Colonic mucosa (tissue), 4 donors: ENCODE measurements at regions not wholly inside any gene's neighbourhood (a gene's known extent, or its start where the extent isn't known, plus 50 kb on each side); places are given as distances from the start of the nearest gene placed in this dataset.
"Not testable (repeated sequence)": the region's sequence is repeated elsewhere in the genome, so short reads cannot be mapped to it uniquely, and the experiment has no call there.

ENCODE experiments used
- DNase-seq: peaks from one replicate; pipeline ENCODE4 v3.0.0-alpha.2; 2020
- H3K27ac ChIP-seq: fragments of 200-600 bp; one replicate; pipeline ENCODE4 v1.8.0; 2021
- H3K27me3 ChIP-seq: fragments of 200-600 bp; one replicate; pipeline ENCODE4 v1.8.0; 2021
- H3K36me3 ChIP-seq: fragments of 200-600 bp; one replicate; pipeline ENCODE4 v1.8.0; 2021
- H3K4me1 ChIP-seq: fragments of 200-600 bp; one replicate; pipeline ENCODE4 v1.8.0; 2021; ENCODE audit warnings: mild to moderate bottlenecking
- H3K4me3 ChIP-seq: fragments of 200-600 bp; one replicate; pipeline ENCODE4 v1.8.0; 2021
- H3K9ac ChIP-seq, 2 donors: one replicate each; pipeline ENCODE4 v1.7.0; 2013; ENCODE audit warnings: control low read depth in 2 of 2, low read depth in 2 of 2, low read length in 2 of 2
- H3K9me3 ChIP-seq: fragments of 200-600 bp; one replicate; pipeline ENCODE4 v1.8.0; 2021
- intact Hi-C: fragments of 100-400 bp; cut with DNase I; formaldehyde crosslinking; loops from one replicate; pipeline ENCODE4 v1.14.1; 2022
- TF ChIP-seq, protein P1 (sequence below): fragments of 200-600 bp; IDR thresholded peaks from one replicate; pipeline ENCODE4 v1.8.0; 2022; ENCODE audit warnings: antibody characterized with exemption, mild to moderate bottlenecking
- donor health status: healthy.
- donor health status: DM: no; HTN: no; CAD: no.
- donor health status: DM: no; HTN: no; CAD: no.

DNA sequence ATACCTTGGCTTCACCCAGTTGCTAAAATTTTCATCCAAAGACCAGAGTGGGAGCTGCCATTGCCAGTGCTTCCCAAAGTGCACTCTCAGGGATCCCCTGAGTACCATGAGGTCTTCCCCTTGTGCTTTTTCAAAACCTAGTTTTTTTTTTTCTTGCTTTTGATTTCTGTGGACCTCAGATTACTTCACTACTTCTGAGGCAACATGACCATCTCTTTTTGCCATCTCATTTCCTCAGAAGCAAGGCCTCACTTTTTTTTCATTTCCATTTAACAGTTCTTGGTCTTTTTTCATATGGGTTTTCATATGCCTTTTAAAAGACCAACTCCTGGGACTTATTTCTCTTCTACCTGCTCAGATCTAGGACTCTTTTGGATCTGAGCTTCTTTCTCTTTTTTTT, 64.1 kb upstream of the MMS22L start:
- H3K4me1 ChIP-seq = no peaks in the 10 kb centered on the region
- TF ChIP-seq, protein P1, sequence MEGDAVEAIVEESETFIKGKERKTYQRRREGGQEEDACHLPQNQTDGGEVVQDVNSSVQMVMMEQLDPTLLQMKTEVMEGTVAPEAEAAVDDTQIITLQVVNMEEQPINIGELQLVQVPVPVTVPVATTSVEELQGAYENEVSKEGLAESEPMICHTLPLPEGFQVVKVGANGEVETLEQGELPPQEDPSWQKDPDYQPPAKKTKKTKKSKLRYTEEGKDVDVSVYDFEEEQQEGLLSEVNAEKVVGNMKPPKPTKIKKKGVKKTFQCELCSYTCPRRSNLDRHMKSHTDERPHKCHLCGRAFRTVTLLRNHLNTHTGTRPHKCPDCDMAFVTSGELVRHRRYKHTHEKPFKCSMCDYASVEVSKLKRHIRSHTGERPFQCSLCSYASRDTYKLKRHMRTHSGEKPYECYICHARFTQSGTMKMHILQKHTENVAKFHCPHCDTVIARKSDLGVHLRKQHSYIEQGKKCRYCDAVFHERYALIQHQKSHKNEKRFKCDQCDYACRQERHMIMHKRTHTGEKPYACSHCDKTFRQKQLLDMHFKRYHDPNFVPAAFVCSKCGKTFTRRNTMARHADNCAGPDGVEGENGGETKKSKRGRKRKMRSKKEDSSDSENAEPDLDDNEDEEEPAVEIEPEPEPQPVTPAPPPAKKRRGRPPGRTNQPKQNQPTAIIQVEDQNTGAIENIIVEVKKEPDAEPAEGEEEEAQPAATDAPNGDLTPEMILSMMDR = no peak
- intact Hi-C loops = no loop called here
- H3K4me3 ChIP-seq = no peak overlapping the region
- DNase-seq = no peak
- no peak overlapping the region for H3K9ac ChIP-seq
- H3K27ac ChIP-seq = no peak overlapping the region
- H3K36me3 ChIP-seq = no peaks in the 10 kb centered on the region
- no peaks in the 10 kb centered on the region for H3K27me3 ChIP-seq
- H3K9me3 ChIP-seq = no peaks in the 10 kb centered on the region

DNA sequence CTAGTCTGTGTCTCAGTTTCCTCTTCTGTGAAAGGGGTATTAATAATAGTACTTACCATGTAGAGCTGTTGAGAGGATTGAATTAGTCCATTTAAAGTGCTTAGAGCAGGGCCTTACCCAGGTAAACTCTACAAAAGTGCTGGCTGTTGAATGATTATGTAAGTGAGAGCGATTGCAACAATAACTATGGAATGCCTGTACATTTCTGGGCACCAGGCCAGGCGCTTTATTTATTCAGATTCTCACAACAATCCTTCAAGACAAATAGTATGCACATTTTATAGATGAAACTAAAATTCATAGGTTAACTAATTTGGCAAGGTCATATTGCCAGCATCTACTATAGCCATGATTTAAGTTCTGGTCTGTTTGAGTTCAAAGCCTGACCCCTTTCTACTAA, 78.3 kb upstream of the MMS22L start:
- Histone ChIP-seq H3K36me3 (no peaks in the 10 kb centered on the region), H3K9me3 (no peaks in the 10 kb centered on the region), H3K27me3 (no peaks in the 10 kb centered on the region), H3K4me3 (no peak overlapping the region), H3K9ac (no peak overlapping the region), H3K27ac (no peak overlapping the region), H3K4me1 (no peaks in the 10 kb centered on the region)
- intact Hi-C loops = no loop called here
- TF ChIP-seq, protein P1 = no peak
- no peak for DNase-seq

DNA sequence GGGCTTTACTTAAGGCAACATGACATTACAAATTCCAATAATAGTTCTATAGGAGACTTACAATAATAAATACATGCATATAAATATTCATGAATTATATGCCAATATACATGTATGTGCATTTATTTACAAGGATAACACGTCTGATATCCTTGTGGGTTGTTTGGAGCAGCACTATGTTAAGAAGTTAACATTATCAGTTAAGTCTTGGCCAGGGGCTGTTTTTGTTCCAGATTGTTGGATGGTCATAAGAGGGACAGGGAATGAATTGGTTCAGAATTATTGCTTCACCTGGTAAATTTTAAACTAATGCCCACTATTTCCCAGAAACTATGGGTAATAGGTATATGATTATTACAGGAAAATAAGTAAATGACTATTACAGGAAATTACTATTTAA, 81.3 kb upstream of the MMS22L start:
- Histone ChIP-seq H3K27ac (no peak overlapping the region), H3K4me3 (no peak overlapping the region), H3K36me3 (no peaks in the 10 kb centered on the region), H3K9ac (no peak overlapping the region), H3K4me1 (no peaks in the 10 kb centered on the region), H3K27me3 (no peaks in the 10 kb centered on the region), H3K9me3 (no peaks in the 10 kb centered on the region)
- DNase-seq = no peak
- TF ChIP-seq, protein P1 = no peak
- intact Hi-C loops = no loop called here

DNA sequence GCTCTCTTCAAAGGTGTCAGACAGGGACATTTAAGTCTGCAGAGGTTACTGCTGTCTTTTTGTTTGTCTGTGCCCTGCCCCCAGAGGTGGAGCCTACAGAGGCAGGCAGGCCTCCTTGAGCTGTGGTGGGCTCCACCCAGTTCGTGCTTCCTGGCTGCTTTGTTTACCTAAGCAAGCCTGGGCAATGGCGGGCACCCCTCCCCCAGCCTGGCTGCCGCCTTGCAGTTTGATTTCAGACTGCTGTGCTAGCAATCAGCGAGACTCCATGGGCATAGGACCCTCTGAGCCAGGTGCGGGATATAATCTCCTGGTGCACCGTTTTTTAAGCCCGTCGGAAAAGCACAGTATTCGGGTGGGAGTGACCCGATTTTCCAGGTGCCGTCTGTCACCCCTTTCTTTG, 99.1 kb upstream of the MMS22L start:
- H3K27me3 ChIP-seq, H3K9ac ChIP-seq, H3K4me1 ChIP-seq, H3K27ac ChIP-seq, H3K9me3 ChIP-seq, H3K36me3 ChIP-seq, H3K4me3 ChIP-seq, intact Hi-C loops, DNase-seq: not testable (repeated sequence)

DNA sequence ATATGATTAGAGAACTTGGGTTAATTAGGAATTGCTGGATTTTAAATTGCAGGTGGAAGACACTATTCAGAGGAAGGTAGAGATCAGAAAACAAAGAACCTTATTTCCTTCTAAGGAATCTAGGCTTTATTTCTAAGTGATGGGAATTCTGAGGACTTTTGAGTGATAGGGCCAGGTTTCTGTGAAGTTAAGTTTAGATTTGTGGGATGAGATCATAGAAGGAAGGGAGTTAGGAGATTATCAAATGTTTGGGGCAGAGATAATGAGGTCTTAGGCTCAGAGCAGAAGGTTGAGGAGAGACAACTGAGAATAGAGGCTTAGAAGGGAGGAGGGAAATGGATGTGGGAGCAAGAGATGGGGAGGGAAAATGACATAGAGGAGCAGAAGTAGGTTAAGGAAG, 109.7 kb upstream of the MMS22L start:
- intact Hi-C loops = loop anchor here (5.0 kb wide), 1 partner anchor 325 kb away; no protein-coding TSS in a partner anchor
- no peak overlapping the region for H3K9ac ChIP-seq
- H3K4me3 ChIP-seq = no peak overlapping the region
- no peaks in the 10 kb centered on the region for H3K27me3 ChIP-seq
- DNase-seq = no peak
- TF ChIP-seq, protein P1 = no peak
- no peaks in the 10 kb centered on the region for H3K4me1 ChIP-seq
- no peaks in the 10 kb centered on the region for H3K36me3 ChIP-seq
- H3K27ac ChIP-seq = no peak overlapping the region
- no peaks in the 10 kb centered on the region for H3K9me3 ChIP-seq

DNA sequence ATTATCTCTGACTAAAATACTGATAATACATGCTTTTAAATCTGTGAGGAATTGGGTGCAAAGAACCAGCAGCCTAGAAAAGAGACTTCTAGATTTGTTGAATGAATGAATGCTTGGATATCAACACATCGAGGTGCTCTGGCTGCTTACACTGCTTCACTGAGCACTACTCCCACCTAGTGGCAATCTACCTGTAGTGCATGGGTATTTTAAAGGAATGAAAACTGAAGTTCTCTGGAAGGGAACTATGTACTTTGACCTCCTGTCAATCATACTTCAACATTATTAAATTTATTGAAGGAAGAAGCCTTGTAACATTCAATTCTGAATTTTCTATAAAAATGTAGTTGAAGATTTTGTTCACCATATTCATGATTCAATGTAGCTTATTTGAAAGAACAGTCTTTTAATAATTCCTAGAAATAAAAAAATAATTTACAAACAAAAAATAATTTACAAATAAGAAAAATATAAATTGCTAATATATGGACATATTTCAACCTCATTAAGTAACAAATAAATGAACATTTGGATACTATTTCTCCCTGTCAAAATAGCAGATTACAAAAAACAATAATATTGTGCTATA, 111.2 kb upstream of the MMS22L start:
- TF ChIP-seq, protein P1 = peak; percentile 90
- Histone ChIP-seq H3K9me3 (no peaks in the 10 kb centered on the region), H3K4me1 (no peaks in the 10 kb centered on the region), H3K36me3 (no peaks in the 10 kb centered on the region), H3K9ac (no peak overlapping the region), H3K27ac (no peak overlapping the region), H3K4me3 (no peak overlapping the region), H3K27me3 (no peaks in the 10 kb centered on the region)
- intact Hi-C loops = loop anchor here (2.0 to 5.0 kb wide), 2 partner anchors 209 to 327 kb away; no protein-coding TSS in a partner anchor
- peak; percentile 65 for DNase-seq
